Posterior vena cava (tissue), 2 donors: ENCODE measurements at regions not wholly inside any gene's neighbourhood (a gene's known extent, or its start where the extent isn't known, plus 50 kb on each side); places are given as distances from the start of the nearest gene placed in this dataset.

ENCODE experiments used
- DNase-seq: peaks from one replicate; pipeline ENCODE4 v3.0.0-alpha.2; 2020; ENCODE audit warnings: low spot score
- intact Hi-C, 2 donors: fragments of 100-400 bp; cut with DNase I; formaldehyde crosslinking; loops; one replicate each; pipeline versions ENCODE4 v1.14.1 to v1.14.2; 2022 to 2023
- donor health status: DM: yes; HTN: yes; CAD: no.
- donor health status: DM: yes; HTN: yes; CAD: no.

GRCh38 chr12:63090716-63091115, 60.3 kb downstream of the AVPR1A start:
- intact Hi-C loops: no loop called here
- no peak for DNase-seq

GRCh38 chr12:63086149-63086915, 64.7 kb downstream of the AVPR1A start:
- intact Hi-C loops: no loop called here
- no peak for DNase-seq

- no peak for DNase-seq
- intact Hi-C loops: no loop called here
Observed at GRCh38 chr12:63085120-63085519, 65.9 kb downstream of the AVPR1A start.

GRCh38 chr12:63084501-63084900, 66.5 kb downstream of the AVPR1A start:
- intact Hi-C loops: loop anchor here in 1 of 2 donors (5.0 kb wide), 1 partner anchor 852 kb away; no protein-coding TSS in a partner anchor
- no peak for DNase-seq

GRCh38 chr12:63083046-63083445, 68.0 kb downstream of the AVPR1A start:
- intact Hi-C loops: loop anchor here in 1 of 2 donors (5.0 kb wide), 1 partner anchor 851 kb away; no protein-coding TSS in a partner anchor
- no peak for DNase-seq

- no peak for DNase-seq
- intact Hi-C loops: loop anchor here in 1 of 2 donors (5.0 kb wide), 1 partner anchor 848 kb away; no protein-coding TSS in a partner anchor
Observed at GRCh38 chr12:63079791-63080502, 71.1 kb downstream of the AVPR1A start.

GRCh38 chr12:63078906-63079305, 72.1 kb downstream of the AVPR1A start:
- DNase-seq: no peak
- intact Hi-C loops: no loop called here

GRCh38 chr12:63075376-63076060, 75.5 kb downstream of the AVPR1A start:
- DNase-seq: no peak
- intact Hi-C loops: no loop called here

GRCh38 chr12:63070709-63071108, 80.3 kb downstream of the AVPR1A start:
- intact Hi-C loops: no loop called here
- no peak for DNase-seq

GRCh38 chr12:63069860-63070617, 81.0 kb downstream of the AVPR1A start:
- intact Hi-C loops: no loop called here
- DNase-seq: no peak

- DNase-seq: no peak
- intact Hi-C loops: no loop called here
Observed at GRCh38 chr12:63068857-63069442, 82.1 kb downstream of the AVPR1A start.

- intact Hi-C loops: no loop called here
- DNase-seq: no peak
Observed at GRCh38 chr12:63066782-63067181, 84.2 kb downstream of the AVPR1A start.

- no peak for DNase-seq
- intact Hi-C loops: no loop called here
Observed at GRCh38 chr12:63066136-63066535, 84.9 kb downstream of the AVPR1A start.

- no peak for DNase-seq
- intact Hi-C loops: no loop called here
Observed at GRCh38 chr12:63064080-63064479, 86.9 kb downstream of the AVPR1A start.

GRCh38 chr12:63056649-63057048, 94.4 kb downstream of the AVPR1A start:
- intact Hi-C loops: no loop called here
- no peak for DNase-seq

- intact Hi-C loops: no loop called here
- DNase-seq: no peak
Observed at GRCh38 chr12:63052696-63053095, 98.3 kb downstream of the AVPR1A start.

GRCh38 chr12:63047146-63047545, 103.9 kb downstream of the AVPR1A start:
- DNase-seq: no peak
- intact Hi-C loops: no loop called here

GRCh38 chr12:63045020-63045860, 105.8 kb downstream of the AVPR1A start:
- intact Hi-C loops: no loop called here
- DNase-seq: no peak
